ENCODE measurements at regions not wholly inside any gene's neighbourhood (a gene's known extent, or its start where the extent isn't known, plus 50 kb on each side); places are given as distances from the start of the nearest gene placed in this dataset.

GRCh38 chr15:39409876-39410530 is 170.9 kb upstream of the THBS1 start:
- TF ChIP-seq, protein P1, sequence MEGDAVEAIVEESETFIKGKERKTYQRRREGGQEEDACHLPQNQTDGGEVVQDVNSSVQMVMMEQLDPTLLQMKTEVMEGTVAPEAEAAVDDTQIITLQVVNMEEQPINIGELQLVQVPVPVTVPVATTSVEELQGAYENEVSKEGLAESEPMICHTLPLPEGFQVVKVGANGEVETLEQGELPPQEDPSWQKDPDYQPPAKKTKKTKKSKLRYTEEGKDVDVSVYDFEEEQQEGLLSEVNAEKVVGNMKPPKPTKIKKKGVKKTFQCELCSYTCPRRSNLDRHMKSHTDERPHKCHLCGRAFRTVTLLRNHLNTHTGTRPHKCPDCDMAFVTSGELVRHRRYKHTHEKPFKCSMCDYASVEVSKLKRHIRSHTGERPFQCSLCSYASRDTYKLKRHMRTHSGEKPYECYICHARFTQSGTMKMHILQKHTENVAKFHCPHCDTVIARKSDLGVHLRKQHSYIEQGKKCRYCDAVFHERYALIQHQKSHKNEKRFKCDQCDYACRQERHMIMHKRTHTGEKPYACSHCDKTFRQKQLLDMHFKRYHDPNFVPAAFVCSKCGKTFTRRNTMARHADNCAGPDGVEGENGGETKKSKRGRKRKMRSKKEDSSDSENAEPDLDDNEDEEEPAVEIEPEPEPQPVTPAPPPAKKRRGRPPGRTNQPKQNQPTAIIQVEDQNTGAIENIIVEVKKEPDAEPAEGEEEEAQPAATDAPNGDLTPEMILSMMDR (IDR thresholded peaks at IDR 0.05): no peak
- TF ChIP-seq POLR2A (IDR thresholded peaks at IDR 0.05) (no peak), POLR2AphosphoS5 (IDR thresholded peaks at IDR 0.05; ENCODE audit: insufficient read depth in 1 of 2, low read depth in 1 of 2) (no peak)

All from vagina (tissue), 2 donors.